HG02943 (cell line): ENCODE measurements at regions not wholly inside any gene's neighbourhood (a gene's known extent, or its start where the extent isn't known, plus 50 kb on each side); places are given as distances from the start of the nearest gene placed in this dataset.

ENCODE experiments used
- ATAC-seq: cut with Tn5 transposase; IDR thresholded peaks from one replicate; pipeline ENCODE4 v1.9.1; 2021; ENCODE audit warnings: mild to moderate bottlenecking, low read depth, moderate library complexity; ENCODE audit not compliant: unreplicated experiment

DNA sequence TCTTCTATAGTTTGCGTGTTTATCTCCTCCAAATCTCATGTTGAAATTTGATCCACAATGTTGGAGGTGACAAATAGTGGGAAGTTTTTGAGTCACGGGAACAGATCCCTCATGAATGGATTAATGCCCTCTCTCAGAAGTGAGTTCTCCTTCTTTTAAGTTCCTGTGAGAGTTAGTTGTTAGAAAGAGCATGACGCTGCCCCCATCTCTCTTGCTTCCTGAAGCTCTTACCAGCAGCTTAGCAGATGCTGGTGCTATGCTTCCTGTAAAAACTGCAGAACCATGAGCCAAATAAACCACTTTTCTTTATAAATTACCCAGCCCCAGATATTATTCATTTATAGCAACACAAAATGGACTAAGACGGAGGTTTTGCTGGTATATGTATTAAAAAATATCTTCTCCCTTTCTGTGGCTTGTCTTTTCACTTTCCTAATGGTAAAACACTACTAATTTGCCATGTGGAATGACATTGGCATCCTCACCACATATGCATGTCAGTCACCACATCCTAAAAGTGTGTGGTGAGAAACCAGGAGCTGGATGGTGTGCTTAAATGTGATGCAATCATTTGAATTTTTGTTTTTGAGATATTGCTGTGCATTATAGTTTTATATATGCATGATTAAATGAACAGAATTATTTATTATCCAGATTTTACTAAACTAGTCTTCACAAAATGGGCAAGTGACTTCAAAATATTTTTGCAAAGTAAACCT is 449.3 kb downstream of the ADAMTS20 start:
- no peak for ATAC-seq

DNA sequence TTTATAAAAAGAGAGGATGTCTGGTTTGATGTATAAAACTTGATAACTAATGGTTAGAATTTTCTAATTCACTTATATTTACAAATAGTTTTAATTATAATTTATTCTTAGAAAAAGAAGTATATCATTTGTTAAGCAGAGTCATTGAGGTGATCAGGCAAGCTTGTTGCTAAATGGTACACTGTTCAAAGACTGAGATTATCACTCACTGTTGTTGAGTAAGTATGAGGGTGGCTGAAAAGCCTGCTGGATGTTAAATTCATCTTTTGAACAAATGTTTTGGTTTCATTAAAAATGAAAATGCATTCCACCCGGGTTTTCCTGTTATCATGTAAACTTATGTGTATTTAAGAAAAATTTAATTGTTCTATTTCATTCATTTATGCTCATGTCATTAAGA is 451.8 kb downstream of the ADAMTS20 start:
- ATAC-seq, result no peak

DNA sequence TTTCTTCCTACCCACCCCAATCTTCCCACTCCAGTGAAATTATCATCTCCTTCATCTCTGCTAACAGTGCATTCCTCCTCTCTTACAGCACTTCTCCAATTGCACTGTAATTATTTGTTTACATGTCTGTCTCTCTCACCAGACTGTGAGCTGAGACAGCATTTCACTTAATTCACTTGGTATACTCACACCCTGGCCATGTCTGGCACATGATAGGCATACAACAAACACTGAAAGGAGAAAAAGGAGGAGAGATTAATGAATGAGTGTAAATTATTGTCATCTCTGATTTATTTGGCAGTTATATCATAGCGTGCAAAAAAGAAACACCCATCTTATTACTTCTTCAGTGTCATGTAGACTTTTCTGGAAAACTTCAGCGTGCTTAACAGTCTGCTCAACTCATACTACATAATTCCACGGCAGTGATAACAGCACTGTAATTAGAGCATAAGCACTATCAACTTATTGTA is 452.3 kb downstream of the ADAMTS20 start:
- no peak for ATAC-seq

DNA sequence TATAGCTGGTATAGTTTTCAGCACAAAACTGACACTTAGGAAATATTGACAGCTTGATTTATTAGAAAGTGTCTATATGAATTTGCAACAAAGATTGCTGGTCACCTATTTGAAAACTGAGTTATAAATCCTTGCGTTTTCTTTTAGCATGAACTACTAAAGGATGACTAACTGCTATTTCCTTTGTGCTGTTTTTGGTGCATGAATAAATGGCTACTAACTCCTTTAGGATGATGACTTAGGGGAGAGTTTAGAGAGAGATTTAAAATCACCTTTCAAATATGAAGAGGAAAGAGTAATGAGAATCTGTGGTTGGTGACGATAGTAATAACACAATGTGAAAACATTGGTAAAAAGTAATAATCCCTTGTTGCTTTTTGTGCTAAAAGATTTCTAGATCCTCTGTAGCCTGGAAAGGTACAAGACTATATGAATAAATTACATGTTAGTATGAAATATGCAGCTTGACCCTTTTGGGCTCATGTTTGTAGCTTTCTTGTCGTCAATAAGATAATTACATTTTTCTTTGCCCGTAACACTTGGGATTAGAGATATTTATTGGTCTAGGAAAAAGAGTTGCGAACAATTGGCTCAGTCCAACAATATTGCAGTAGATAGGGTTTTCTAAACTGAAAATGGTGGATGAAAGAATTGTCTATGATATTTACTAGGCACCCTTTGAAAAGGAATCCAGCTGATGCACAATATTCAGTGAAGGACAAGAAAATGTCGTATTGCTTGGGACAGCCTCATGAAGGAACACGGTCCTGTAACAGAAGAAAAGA is 453.0 kb downstream of the ADAMTS20 start:
- no peak for ATAC-seq

DNA sequence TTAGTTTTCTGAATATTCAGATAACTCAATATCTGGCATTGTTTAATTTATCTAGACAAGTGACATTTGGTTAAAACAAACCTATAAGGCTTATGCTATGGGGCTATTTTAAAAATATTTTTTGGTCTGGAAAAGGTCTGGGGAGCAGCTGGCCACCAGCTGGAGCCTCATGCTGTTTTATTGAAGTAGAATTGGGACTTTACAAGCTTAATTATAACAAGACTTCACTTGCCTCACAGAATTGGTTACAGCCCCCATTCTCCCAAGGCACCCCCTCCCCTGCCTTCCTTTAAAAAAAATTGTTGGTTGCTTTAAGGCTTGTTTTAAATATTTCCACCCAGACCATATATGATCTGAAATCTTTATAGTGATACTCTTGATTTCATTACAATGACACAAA is 453.9 kb downstream of the ADAMTS20 start:
- no peak for ATAC-seq

DNA sequence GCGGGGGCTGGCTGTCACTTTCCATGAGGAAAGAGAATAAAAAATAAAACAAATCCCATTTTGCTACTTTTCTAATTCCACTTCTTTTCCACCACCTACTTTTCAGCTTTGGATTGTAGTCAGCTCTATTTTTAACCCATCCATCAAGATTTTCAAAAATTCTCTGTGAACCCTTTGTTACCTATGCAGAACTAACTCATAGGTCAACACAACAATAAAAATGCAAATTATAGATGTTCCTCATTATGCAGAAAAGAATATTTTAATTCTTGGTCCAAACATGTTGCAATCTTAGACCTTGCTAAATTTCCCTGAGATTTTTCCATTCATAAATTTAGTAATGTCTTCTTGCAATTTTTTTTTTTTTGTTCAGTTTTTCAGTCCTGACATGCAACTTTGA is 454.5 kb downstream of the ADAMTS20 start:
- no peak for ATAC-seq

DNA sequence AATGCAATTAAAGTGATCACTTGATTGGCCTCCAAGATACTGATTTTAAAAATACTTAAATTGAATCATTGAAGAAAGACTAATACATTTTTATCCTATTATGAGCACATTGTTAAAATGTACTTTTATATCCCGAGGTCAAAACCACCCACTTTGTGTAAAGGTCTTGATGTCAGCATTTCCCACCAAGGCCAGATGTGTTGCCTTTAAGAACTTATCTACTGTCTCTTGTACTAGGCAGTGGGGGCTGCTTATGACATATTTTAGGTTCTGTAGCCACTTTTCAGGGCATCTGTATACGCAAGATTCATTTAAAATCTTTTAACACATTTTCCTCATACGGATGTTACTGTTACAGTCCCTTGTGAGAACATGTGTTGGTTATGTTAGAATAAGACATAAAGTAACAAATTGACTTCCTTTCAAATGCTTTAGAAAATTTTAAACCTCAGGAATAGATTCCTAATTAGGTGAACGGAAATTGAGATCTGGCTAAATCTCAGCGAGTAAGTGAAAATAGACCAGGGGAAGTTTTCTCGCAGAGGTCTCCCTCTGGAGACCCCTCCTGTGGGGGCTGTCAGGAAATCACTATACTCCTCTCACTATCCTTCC is 456.2 kb downstream of the ADAMTS20 start:
- no peak for ATAC-seq

DNA sequence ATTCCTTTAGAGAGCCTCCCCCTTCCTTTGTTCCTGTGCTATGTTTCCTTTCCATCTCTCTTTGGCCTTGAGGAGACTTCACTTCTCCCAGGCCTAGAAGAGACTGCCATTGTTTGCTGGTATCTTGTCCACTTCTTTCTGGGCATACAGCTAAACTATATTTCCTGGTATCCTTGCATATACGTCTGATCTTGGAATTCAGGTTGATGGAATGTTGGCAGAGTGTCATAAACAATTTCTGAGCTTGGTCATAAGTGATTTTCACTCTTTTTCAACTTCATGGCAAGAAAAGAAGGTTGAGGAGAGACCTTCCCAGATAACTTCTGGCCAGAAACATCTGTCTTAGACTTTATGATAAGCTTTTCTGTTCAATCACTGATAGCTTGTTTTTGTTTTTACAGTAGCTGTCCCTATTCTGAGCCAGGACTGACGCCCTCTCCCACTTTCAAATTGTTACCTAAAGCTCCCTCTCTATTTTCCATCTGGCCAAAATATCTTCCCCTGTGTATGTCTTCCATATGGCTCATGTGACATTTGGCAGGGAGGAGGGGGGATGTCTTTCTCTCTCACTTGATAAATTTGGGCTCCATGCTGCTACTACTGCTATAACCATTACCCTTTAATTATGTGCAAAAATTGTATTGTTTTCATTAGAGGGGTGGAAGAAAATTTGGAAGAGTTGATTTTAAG is 457.0 kb downstream of the ADAMTS20 start:
- ATAC-seq, result no peak

DNA sequence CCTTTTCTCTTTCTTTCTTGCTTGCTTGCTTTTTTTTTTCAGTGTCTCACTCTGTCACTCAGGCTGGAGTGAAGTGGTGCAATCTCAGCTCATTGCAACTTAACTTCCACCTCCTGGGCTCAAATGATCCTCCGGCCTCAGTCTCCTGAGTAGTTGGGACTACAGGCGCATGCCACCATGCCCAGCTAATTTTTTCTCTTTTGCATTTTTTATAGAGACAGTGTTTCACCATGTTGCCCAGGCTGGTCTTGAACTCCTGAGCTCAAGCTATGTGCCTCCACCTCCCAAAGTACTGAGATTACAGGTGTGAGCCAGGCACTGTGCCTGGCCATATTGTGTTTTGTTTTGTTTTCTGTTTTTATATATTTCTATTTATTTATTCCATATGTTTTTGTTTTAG is 461.0 kb downstream of the ADAMTS20 start:
- no peak for ATAC-seq

DNA sequence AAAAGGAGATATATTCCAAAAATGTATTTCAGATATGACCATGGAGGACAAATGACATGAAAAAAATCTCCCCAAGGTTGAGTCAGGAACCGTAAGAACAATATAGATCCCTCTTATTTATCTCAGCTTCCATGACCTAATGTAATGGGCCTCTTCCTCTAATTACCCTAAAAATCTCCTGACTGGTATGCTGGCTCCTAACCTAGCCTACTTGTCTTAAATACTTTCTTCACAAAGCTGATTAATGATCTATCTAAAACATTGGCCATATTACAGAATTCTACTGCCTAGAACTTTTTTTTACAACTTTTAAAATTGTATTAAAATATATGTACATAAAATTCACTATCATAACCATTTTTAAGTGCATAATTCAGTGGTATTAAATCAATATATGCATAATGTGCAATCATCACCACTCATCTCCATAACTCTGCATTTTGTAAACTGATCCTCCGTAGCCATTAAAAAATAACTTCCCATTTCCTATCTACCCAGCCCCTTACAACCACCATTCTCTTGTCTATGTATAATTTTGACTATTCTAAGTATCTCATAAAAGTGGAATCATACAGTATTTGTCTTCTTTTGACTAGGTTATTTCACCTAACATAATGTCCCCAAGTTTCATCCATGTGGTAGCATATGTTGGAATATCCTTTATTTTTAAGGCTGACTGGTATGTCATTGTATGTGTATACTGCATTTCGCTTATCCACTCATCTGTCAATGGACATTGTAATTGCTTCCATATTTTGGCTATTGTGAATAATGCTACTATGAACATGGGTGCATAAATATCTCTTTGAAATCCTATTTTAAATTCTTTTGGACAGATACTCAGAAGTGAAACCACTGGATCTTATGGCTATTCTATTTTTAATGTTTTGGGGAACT is 464.6 kb downstream of the ADAMTS20 start:
- no peak for ATAC-seq

DNA sequence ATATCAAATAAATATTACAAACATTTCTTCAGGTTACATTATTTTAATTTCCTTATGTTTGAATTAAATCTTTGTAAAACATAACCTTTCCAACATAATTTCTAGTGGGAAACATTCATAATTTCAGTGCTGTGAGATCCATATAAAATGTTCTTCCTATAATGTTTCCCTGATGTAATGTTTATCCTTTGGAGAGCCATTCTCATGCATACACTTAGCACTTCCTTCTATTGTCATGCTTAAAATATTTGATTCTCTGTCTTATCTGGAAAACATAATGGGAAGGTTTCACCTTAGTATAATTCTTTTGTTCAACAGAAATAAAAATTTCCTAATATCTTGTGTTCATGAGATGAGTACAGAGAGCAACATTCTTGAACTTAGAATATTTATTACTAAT is 472.5 kb downstream of the ADAMTS20 start:
- ATAC-seq, result no peak

DNA sequence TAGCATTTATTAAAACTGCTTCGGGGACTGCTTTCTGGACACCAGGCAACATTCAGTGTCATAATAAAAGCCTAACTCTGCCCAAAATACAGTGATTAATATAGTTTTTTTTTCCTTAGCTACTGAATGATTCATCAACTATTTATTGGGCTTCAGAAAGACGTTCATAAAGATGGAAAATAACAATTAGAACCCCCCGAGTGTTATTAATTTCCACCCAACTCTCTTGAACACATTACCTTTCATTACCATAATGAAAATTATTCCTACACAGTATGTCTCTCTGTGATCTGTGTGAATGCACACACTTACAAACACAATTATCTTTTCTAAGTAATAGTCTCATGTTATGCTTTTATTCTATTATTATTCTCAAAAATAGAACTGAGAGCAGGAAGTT is 473.0 kb downstream of the ADAMTS20 start:
- ATAC-seq, result no peak

DNA sequence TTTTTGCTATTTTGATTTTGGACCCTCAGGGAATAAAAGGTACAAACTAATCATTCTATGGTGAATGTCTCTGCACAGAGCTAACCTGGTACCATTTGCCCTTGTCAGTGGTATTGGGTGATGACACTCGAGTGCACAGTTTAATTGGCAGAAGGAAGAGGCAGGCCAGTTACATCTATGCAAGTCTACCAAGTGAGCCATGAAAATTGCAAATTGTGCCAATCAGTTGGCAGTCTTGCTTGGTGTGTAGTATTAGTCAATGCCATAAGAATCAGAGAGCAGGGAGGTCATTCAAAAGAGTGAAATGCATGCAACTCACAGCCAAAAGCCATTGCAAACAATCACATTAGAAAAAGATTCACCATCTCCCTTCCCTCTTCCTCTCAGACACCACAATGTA is 479.6 kb downstream of the ADAMTS20 start:
- ATAC-seq, result no peak

DNA sequence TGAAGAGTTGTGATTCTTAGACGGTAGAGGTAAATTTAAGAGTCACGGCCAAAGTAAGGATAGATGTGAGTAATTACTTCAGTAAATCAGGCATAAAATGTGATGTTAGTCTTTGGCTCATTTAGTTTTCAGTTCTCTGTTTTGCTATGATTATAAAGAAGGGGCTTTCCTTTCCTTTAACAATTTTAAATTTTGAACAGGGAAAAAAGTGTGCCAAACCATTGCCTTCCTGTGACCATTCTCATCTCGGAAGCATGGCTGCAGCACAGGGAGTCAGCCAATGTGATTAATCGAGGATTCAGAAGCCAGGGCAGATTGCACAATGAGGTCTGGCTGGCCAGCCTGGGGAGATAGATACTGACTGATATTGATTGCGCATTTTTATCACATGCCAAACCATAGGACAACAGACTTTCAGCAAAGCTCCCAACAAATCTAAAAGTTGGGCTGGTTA is 480.2 kb upstream of the PRICKLE1 start:
- no peak for ATAC-seq

DNA sequence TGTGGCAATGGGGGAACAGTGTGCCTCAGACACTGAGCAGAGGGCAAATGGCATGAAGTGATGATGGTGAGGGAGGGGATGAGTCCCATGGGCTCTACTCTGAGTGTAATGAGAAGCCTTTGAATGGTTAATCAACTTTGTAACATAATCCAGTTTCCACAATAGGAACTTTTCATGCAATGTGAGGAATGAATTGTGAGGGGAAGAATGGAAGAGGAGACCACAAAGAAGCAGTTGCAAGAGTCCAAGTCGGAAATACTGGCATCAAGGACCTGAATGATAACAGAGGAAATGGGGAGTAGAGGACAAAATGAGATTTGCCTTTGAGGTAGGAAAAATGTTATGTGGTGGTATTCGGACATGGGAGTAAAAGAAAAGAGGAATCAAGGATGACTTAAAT is 476.9 kb upstream of the PRICKLE1 start:
- ATAC-seq, result no peak

DNA sequence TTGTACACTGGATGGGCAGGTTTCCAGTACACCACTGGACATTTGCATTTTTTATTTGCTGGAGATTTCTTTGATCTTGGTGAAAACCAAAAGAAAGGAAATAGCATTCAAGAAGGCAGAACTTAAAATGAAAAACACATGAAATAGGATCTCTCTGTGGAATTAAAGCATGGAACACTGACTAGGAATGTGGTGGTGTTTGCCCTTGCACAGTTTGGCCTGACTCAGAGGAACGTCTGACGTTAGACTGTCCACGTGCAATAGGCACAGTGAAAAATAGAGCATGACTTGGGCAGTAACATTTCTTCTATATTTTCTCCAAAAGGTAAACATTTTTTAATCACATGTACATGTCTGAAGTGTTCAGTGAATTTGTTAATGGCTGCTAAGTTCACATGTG is 474.1 kb upstream of the PRICKLE1 start:
- no peak for ATAC-seq

DNA sequence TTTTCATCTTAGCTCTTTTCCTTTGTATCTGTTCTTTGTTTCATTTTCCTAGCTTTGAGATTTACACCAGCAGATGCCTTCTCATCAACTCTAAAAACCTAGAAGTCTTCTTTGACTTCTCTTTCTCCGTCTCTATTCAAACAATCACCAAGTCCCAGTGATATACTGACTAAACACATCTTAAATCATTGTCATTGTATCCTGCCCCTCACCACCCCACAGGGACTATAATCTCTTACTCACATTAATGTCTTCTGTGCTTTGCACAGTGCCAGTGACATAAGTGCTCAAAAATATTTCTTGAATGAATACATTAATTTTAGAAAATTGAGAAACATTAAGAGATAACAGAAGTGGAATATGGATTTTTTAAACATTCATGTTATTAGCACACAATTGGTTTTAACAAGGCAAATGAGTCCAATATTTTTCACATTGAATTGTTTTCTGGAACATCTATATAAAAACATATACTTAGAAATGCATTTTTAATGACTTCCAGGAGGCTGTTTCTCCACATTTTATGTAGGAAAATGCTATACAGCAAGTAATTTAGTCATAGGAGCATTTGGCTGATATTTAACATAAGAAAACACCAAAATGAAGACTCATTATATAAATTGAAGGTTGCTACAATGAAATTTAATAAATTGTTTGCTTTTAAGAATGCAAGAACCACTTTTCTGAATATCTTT is 472.8 kb upstream of the PRICKLE1 start:
- ATAC-seq, result no peak

DNA sequence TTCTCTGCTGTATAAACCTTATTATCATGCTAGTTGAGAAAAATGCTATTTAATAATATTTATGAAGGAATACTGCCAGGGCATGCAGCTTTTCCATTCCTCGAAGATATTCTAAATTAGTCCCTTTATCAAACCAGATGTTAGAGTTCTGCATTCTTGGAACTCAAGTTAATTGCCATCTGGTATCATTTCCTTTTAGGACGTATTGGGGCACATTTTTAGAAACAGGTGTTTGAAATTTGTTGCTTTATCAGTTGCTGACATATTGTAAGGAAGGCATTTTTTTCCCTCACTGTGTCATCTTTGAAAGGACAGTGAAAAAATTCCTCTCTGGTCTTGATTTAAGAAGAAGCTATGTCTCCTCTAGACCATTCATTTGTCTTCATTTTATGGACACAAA is 471.2 kb upstream of the PRICKLE1 start:
- ATAC-seq, result no peak

DNA sequence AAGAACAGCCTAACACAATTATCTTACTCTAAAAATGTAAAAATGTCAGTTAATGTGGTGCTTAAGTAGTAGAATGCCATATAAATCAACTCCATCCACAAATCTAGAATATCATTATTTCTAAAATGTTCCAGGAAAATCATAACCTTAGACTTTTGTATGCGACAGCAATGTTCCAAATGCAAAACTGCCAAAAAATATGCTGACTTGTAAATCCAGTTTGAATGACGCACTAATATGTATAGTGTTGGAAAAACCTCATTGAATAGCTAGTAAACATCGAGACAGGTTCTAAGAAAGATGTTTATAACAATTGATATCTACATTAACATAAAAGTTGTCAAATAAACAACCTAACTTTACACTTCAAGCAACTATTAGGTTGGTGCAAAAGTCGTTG is 469.1 kb upstream of the PRICKLE1 start:
- no peak for ATAC-seq
